GM12873 (cell line): ENCODE measurements at regions not wholly inside any gene's neighbourhood (a gene's known extent, or its start where the extent isn't known, plus 50 kb on each side); places are given as distances from the start of the nearest gene placed in this dataset.

Experiments used
- TF ChIP-seq, protein P1 (sequence below): IDR thresholded peaks from 2 replicates; pipeline ENCODE4 v1.5.1; 2012; ENCODE audit warnings: low read depth, mild to moderate bottlenecking, moderate library complexity, low read length, control low read depth; ENCODE audit not compliant: insufficient read depth; ENCODE audit errors: missing control alignments

DNA sequence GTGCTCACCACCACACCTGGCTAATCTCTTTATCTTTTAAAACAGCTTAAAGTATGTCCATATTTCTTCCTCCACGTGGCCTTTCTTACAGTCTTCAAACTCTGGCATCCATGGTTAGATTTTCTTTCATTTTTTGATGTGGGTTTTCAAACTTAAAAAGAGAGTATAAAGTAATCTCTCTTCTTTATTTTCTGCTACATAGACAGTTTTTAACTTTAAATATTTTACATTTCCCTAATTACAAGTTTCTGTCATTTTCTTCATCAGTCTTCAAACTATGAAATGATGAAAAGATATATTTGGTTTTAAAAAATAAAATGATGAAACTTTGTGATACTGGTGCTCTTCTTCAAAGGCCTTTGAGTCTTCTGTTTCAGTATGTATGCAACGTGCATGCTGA is 143.5 kb upstream of the ESRRG start:
- TF ChIP-seq, protein P1, sequence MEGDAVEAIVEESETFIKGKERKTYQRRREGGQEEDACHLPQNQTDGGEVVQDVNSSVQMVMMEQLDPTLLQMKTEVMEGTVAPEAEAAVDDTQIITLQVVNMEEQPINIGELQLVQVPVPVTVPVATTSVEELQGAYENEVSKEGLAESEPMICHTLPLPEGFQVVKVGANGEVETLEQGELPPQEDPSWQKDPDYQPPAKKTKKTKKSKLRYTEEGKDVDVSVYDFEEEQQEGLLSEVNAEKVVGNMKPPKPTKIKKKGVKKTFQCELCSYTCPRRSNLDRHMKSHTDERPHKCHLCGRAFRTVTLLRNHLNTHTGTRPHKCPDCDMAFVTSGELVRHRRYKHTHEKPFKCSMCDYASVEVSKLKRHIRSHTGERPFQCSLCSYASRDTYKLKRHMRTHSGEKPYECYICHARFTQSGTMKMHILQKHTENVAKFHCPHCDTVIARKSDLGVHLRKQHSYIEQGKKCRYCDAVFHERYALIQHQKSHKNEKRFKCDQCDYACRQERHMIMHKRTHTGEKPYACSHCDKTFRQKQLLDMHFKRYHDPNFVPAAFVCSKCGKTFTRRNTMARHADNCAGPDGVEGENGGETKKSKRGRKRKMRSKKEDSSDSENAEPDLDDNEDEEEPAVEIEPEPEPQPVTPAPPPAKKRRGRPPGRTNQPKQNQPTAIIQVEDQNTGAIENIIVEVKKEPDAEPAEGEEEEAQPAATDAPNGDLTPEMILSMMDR = no peak

DNA sequence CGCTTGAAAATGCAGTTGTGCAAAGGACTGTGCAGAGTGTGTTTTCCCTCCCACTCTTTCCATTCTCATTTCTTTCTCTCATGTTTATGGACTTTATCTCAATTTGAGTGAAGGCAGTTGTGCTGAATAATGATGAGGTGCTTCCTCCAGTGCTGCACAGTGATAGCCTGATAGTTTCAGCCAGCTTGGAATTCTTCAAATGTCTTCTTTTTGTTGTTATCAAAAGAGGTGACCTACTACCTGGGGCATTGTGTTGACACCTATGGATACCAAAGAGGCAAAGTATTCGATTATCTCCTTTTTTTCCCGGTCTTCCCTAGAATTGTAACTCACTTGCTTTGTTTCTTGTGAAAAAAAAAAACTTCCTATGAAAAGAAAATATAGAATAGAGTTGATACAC is 132.6 kb upstream of the ESRRG start:
- TF ChIP-seq, protein P1 = no peak

DNA sequence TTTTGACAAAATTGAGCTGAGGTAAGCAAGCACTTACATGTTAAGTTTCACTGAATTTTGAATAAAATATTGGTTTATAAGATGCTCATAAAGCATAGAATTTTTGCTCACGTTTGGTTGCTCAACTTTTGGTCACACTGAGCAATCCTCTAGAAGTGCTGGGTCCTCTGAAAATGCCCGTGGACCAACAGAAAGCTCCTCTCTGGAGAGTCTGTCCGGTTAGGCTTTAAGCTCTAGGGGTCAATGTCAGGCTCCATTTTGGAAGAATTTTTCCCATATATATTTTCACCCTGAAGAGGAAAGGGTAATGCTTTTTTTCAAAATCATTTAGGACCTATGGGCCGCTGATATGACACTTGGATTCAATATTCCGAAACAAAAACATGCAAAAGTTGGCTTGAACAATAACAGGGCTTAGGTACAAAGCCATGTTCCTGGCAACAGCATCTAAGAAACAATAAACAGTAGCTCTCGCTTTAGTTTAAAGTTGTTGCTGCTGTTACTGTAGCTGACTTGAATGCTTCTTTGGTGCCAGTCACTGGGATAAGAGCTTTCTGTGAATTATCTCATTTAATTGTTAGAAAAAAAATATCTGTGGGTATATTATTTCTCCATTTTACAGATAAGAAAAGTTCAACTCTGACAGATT is 131.7 kb upstream of the ESRRG start:
- TF ChIP-seq, protein P1 = no peak

DNA sequence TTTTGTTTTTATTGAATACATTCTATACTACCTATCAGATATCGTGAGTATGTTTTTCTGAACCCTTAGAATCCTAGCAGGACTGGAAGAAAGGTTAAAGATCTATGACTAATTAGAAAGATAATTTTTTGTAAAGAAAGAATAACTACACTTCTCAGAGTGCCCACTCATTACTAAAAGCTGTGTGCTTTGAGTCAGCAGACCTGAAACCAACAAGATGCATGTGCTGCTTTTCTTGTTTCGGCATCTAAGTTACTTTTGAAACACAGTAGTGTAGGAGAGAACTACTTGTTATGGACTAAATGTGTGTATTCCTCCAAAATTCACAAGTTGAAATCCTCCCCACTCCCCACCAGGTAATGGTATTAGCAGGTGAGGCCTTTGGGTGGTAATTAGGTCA is 127.8 kb upstream of the ESRRG start:
- TF ChIP-seq, protein P1 = no peak

DNA sequence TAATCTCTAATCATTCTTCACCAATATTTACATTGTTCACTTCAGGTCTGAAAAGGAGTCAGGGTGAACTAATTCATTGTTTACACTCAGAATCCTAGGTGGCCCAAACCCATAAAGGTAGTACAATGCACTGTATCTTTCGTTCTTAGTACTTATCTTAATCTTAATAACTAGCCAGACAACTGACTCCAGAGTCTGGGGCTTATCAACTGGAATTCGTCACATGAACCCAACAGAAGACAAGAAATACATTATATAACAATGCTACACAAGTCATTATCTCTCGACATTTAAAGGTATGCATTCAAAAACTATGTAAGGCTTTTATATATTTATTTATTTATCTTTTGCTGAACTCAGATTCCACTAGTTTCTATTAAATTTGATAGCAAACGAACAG is 125.9 kb upstream of the ESRRG start:
- TF ChIP-seq, protein P1 = no peak

DNA sequence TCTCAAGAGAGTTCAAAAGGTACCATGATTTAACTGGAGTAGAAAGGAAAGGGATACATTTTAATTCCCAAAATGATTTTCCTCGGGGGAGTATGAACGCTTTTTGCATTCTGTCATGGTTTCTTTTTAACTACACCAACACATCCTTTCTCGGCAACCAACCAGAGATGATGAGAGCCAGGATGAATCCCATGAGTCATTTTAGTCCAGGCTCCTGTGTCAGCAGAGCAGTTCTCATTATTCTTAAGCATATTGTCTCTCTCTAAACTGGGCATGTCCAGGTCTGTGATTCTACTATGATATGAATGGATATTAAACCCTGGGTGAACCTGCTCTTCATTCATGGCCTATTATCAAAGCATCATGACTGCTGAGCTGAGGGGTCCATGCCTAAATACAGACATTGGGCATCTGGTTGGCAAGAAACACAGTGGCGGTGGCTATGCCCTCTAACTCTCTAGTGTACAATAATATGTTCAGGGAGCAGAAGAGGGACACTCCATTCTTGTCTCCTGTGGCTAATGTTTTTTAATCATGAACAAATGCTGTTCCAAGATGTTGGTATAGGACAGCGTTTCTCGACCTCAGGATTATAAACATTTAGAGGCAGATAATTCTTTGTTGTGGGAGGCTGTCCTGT is 124.3 kb upstream of the ESRRG start:
- TF ChIP-seq, protein P1 = no peak

DNA sequence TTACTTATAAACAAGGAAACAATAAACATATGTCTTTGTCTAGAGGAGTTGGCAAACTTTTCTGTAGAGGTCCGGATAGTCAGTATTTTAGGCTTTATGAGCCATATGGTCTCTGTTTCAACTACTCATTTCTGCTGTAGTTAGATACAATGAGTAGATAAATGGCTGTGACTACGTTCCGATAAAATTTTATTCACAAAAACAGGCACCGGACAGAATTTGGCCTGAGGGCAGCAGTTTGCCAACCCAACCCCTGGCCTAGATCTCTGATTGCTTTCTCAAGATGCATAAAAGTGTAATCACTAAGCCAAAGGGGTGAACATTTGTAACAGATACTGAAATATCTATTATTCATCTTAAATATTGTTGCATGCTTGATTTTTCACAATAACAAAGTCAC is 123.1 kb upstream of the ESRRG start:
- TF ChIP-seq, protein P1 = no peak
